Islet precursor cell (in vitro differentiated cells): ENCODE measurements at regions not wholly inside any gene's neighbourhood (a gene's known extent, or its start where the extent isn't known, plus 50 kb on each side); places are given as distances from the start of the nearest gene placed in this dataset.

Experiments used
- DNase-seq: peaks from one replicate; pipeline ENCODE4 v3.0.0-alpha.2; 2018

GRCh38 chr4:26141911-26142638 lies 178.7 kb upstream of the RBPJ start:
- DNase-seq = no peak

DNA sequence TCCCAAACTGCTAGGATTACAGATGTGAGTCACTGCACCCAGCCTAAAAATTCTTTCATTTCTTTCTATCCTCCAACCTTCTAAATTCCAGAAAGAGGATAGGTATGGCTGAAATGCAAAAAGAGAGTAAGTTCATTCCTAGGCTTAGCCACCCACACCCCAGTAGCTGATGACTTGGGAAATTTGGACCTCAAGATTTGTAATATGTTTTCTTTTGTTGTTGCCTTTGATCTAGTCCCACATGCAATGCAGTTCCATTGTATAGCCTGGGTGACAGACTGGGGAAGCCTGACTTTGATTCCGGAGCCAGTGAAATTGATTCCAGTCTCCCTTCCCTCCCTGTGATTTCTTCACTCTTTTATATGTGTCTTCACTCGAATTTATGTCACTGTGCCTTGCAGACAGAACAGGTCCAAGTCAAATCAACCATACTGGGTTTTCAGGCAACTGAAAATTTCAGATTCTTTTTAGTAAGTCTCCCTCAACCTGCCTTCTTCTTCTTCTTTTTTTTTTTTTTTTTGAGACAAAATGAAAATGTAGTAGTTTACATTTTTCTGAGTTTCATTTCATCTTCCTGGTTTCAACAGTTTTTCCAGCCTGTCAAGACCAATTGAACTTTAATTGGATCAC lies 176.2 kb upstream of the RBPJ start:
- no peak for DNase-seq

GRCh38 chr4:26145212-26145611 lies 175.6 kb upstream of the RBPJ start:
- DNase-seq = no peak

- DNase-seq = no peak
Measured at GRCh38 chr4:26148927-26149326, 171.9 kb upstream of the RBPJ start.

DNA sequence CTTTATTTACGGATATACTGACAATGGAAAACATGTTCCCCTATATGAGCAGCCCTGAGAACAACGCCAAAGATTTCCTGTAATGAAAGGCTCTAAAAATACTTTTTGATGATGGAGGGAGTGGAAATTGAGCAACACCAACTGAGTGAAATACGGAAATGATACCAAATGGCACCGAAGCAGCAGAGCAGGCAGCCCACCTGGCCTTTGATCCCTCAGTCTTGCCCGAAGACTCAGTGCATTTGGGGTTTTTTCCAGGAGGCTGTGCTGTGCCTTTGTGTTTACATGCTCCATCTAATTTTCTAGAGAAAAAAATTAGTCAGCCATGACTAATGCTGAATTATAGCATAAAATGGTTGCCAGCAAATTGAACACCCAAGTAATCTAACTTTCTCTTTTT lies 169.9 kb upstream of the RBPJ start:
- no peak for DNase-seq

GRCh38 chr4:26151615-26152014 lies 169.2 kb upstream of the RBPJ start:
- no peak for DNase-seq

DNA sequence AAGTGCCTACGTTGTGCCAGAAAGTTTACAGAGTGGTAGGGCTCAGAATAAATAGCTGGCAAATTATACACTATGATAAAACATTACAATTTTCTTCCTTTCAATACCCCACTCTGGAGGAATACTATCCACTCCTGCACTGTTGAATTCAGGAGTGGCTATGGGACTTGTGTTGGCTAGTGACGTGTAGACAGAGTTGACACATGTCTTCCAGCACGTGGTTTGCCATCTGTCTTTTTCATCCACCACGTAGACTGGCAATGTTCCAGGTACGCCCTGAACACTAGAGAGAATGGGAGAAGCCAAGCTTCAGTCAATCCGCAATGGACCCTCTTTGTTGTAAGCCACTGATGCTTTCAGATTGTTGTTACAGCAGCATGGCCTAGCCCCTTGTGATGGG lies 168.8 kb upstream of the RBPJ start:
- no peak for DNase-seq

- DNase-seq = no peak
Measured at GRCh38 chr4:26157541-26157940, 163.3 kb upstream of the RBPJ start.

DNA sequence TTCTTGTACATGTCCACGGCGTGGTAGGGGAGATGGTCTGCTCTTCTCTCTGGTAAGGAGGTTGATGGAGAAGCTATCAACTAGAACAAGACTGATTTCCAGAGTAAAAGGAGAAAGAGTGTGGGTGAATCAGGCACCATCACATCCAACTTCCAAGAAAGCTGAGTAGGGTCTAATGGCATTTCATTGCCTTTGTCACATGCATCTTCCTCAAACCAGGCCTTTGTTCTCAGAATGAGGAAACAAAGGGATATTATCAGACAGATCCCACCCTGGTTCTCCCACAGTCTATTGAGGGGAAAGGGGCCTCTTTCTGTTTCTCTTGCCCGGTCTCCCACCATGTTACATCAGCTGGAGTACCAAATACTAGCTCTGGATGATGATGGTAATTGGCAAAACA lies 160.2 kb upstream of the RBPJ start:
- DNase-seq = no peak

GRCh38 chr4:26161030-26161824 lies 159.6 kb upstream of the RBPJ start:
- no peak for DNase-seq

DNA sequence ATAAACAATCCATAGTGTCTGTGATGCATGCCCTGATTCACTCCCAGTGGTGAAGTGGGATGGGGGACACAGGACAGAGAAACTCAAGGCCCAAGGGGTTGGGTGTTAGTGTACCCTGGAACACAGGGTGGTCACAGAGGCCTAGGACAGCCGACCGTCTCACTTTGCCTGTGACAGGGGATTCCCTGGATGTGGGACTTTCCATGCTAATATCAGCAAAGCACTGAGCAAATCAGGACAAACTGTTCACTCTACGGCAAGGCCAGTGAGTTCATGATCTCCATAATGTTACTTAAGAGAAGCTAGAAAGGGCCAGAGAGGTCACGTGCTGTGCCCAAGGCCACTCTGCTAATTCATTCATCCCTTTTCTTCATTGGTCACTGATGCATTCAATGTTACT lies 158.7 kb upstream of the RBPJ start:
- no peak for DNase-seq

DNA sequence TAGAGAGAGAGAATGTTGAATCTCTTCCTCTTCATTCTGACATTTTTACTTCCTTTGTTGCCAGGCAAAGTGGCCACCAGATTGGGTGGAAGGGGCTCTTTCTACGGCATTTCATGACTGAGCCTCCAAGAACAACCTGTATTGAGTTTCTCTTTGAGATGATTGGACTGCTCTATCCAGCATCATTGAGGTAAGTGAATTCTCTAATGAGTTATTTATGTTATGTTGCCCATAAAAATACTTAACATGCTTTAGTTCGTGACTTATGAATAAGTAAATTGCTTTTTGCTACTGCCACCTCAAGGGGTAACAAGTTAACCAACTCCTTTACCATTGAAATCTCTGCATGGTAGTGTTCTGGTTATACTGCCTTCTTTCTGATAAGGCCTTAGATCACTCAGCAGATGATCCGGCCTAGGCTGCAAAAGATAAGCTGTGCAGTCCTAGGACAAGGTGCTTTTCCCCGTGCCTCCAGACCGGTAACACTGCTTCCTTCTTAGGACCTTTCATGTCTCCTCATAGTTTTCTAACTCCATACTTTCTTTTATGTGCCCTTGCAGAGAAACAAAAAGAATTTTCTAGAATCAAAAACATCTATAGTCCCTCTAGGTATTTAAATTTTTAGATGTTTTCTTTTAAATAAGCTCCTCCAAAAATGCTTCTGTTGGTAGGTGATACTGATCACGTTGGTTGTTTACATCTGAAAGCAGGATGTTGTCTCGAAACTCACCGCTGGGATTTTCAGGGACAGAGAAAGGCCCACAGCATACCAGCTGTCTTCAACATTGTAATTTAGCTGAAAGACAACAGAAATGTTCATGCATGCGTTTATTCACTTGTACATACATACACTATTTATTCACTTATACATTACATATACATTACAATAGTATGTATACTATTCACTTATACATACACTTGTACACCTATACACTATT lies 157.1 kb upstream of the RBPJ start:
- DNase-seq = no peak

GRCh38 chr4:26171501-26171900 lies 149.3 kb upstream of the RBPJ start:
- DNase-seq = no peak

- peak; percentile 61 for DNase-seq
Measured at GRCh38 chr4:26171941-26172340, 148.9 kb upstream of the RBPJ start.

- DNase-seq = no peak
Measured at GRCh38 chr4:26173619-26174018, 147.2 kb upstream of the RBPJ start.

- no peak for DNase-seq
Measured at GRCh38 chr4:26174027-26174426, 146.8 kb upstream of the RBPJ start.

DNA sequence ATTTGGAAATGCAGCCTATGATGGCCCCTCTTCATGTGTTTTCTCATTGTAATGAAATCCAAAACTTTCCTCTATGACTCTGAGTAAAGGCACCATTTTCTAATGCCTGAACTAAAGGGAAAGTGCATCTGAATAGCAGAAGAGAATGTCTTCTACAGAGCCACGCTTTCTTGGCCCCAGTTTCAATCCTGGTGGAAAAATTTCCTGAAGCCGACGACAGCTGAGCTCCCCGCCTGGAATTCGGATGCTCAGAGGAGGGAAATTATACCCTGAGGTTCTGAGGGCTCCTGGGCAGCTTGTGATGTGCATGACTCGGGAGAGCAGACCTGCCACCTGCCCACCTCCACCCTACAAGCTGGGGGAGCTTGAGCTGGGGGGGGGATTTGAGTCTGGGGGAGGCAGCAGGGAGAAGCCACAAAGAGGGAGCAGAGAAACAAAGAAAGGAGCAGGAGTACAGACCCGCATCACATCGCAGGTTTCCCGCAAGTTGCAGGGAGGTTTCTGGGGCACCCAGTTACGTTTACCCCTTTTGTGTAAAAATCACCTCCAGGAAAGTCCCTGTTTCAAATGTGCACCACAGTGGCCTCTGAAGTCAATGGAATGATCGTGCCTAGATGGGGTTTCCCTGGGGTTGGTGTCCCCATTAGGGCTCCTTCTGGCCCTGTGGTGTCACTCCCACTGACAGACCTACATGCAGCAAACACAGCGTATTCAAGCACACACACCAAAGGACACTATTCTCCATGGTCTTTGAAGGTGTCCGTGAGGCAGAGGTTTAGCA lies 145.6 kb upstream of the RBPJ start:
- no peak for DNase-seq

DNA sequence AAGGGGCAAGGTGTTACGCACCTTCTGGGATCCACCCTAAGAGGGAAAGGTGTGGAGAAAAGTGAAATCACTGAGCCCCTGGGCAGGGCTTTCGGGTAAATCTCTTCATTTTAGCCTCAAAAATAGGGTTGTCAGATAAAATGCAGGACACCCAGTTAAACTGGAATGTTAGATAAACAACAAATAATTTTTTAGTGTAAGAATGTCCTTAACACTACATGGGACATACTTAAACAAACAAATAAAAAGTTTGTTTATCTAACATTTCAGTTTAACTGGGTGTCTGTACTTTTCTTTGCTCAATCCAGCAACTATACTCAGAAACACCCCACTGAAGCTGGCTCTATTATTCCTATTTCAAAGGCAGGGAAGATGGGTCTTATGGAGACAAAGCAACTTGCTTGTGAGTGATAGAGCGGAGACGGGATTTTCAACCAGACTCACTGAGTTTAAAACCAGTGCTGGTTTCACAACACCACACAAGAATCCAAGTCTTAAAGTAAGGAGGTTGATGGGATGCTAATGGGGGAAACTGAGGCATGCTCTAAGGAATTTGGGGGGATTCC lies 144.8 kb upstream of the RBPJ start:
- no peak for DNase-seq

DNA sequence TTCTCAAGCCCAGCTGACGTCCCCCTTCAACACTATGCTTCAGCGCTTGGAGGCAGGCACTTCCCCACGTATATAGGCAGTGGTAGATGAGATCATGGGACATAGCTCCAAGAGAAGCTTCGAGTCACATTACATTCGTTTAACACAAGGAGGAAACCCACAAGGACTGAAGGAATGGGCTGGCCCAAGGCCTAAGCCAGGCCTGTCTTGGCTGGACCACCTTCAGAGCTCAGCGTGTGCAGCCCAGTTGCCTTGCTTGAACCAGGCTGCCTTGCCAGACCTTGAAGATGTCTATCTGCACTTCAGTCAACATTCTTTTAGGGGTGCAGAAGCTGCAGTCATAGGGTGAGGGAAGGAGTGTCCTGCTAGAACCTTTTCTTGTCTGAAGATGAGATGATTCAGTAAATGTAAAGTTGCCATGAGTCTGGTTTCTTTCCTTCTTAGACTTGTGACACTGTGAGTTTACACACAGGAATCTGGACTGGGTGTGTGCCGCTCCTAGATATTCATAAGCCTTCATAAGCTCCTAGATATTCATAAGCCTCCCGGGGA lies 144.1 kb upstream of the RBPJ start:
- no peak for DNase-seq

DNA sequence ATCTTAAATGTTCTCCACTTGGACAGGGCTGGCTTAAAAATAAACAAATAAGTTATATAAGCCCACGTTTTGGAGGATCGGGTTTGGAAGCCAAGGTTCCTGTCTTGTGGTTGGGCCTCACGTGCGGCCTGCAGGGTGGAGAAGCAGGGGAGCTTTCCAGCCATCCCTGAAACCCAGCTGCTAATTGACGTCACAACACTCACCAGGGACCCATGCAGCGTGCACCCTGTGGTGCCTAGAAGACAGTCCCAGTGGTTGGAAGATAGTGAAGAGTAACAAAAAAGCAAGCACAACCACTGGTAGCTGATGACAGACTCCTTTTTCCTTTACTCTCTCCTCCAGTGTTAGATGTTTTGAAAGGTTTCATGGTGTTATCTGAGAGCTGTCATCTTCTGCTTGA lies 142.0 kb upstream of the RBPJ start:
- no peak for DNase-seq

DNA sequence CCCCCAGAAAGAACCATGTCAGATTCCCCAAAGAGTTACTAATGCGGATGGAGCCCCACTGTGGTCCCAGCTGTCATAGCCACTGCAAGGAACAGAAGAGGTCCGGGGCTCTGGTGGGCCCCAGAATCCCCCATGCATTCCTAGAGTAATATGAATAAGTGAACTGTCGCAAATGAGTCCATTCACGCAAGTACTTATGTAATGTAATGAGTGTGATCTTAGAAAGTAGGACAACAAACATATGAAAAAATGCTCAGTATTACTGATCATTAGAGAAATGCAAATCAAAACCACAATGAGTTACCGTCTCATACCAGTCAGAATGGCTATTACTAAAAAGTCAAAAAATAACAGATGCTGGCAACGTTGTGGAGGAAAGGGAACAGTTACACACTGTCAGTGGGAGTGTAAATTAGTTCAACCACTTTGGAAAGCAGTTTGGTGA lies 141.5 kb upstream of the RBPJ start:
- DNase-seq = no peak
